ENCODE measurements at regions not wholly inside any gene's neighbourhood (a gene's known extent, or its start where the extent isn't known, plus 50 kb on each side); places are given as distances from the start of the nearest gene placed in this dataset.
"Not testable (repeated sequence)": the region's sequence is repeated elsewhere in the genome, so short reads cannot be mapped to it uniquely, and the experiment has no call there.

- DNase-seq: no peak
Observed at GRCh38 chr2:66240286-66240685, 194.6 kb upstream of the MEIS1 start.

- no peak for DNase-seq
Observed at GRCh38 chr2:66239655-66240054, 195.3 kb upstream of the MEIS1 start.

- DNase-seq: no peak
Observed at GRCh38 chr2:66237803-66238379, 197.0 kb upstream of the MEIS1 start.

DNA sequence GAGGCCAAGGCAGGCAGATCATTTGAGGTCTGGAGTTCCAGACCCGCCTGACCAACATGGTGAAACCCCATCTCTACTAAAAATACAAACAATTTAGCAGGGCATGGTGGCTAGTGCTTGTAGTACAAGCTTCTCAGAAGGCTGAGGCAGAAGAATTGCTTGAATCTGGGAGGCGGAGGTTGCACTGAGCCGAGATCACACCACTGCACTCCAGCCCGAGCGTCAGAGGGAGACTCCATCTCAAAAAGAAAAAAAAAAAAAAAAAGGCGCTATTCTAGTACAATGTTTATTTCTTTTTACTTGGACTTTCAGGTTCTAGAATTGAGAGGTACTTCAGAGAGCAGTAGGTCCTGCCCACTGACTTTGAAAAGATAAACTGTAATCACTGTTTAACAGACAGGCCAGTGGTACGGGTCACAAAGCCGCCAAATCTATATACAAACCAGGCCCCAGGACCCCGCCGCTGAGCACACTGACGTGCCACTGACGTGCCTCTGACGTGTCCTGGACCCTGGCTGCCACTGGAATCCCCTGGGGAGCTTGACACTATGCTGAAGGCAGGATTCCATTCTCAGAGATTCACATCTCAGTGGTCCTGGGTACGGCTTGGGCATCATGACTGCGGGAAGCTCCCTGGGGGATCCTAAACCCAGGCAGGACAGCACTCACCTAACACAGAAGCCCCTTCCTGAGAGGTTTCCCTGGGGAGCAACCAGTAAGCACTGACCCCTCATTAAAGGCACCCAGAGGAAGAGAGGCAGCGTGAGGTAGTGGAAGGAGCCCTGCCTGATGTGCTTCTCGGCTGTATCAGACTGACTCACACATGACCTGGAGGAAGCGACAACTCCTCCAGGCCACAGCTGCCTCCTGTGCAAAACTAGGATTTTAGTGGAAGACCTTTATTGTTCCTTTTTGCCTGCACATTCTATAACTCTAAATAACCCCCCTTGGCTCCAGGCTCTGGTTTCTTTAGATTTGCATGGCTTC is 197.8 kb upstream of the MEIS1 start:
- DNase-seq: no peak

DNA sequence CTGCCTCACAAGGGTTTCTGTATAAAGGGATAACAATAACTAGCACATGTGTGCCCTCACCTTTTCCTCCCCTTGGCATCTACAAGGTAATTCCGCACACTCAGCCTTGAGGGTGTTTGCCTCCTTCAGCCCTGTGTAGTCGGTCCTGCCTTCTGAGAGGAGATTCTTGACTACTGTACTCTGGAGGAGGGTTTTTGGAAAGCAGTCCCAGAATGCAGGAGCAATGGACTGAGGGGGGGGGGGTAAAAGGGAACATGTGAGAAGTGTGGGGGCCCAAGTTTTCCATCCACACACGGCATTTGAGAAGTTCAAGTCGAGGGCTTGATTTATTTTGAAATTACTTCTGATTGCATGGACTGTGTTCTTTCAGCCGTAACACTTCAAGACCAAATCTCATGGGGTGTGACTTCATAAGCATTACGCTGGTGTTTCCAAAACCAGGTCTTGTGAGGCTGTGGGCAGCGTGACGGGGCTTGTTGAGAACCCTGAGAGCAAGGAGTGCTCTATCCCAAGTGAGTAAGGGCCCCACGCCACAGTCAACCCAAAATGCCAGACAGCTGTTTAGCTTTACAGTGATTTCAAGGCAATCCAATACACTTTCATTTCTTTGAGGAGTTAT is 198.7 kb upstream of the MEIS1 start:
- no peak for DNase-seq

DNA sequence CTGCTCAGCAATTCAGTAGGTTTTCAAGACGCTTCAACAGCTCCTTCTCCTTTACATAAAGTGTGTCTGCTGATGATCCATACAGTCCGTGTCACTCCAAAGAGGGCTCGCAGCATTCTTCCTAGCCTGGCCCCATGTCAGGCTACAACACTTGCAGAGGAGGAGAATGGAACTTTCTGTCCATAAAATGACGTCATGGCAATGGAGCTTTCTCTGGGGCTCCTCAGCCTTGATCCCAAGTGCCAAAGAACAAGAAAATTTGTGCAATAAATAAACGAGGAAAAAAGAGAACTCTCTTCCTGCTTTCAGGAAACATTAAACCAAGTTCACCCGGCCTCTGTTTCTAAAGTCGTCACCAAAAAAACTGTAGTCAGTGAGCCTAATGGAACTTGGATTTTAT is 199.5 kb upstream of the MEIS1 start:
- DNase-seq: no peak

DNA sequence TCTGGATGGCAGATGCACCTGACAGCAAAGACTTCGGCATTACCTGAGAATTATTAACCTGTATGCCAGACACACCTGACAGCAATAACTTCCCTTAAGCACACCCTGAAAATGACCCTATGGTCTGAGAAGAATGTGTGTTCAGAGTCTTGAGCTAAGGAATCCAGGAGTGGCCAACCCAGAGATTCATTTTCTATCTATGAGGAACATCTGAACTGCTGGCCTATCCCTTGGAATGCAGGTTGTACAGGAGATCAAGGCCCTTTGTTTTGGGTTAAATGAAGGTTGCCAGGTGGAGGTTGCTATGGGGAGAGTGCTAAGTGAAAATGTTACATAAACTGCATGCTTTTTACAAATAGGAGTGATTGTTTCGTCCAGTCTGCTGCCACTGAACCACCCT is 200.9 kb upstream of the MEIS1 start:
- no peak for DNase-seq

DNA sequence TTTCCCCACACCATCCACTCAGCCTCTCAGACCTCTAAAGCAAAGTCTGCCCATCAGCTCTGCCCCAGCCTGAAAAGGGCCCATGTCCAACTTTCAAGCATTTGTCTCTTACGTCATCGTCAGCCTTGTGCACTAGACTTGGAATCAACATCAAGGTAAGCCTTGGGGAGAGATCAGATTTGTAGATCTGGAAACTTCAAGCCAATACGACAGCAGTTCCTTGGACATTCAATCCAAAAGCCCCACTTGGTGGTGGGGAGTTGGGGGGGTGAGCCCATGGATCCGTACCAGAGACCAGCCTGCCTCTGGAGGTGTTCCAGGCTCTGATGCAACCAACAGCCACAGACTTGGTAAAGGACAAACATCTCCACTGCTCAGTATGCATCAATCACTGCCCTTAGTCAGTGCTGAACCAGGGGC is 206.8 kb upstream of the MEIS1 start:
- DNase-seq: no peak

- no peak for DNase-seq
Observed at GRCh38 chr2:66217039-66217585, 217.8 kb upstream of the MEIS1 start.

DNA sequence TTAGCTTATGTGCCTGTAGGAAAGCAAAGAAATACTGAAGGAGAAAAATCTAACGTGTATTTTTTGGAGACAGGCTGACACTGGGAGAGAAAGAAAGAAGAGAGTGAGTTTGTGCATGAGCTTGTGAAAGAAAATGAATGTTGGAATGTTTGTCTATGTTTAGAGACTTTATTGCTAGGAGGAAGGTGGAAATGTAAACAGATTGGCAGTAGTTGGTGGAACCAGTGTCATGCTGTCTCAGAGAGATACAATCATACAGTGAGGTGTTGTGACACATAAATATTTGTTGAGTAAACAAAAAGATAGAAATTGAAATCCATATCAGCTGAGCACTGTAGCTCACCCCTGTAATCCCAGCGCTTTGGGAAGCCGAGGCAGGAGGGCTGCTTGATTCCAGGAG is 222.2 kb upstream of the MEIS1 start:
- DNase-seq: no peak

DNA sequence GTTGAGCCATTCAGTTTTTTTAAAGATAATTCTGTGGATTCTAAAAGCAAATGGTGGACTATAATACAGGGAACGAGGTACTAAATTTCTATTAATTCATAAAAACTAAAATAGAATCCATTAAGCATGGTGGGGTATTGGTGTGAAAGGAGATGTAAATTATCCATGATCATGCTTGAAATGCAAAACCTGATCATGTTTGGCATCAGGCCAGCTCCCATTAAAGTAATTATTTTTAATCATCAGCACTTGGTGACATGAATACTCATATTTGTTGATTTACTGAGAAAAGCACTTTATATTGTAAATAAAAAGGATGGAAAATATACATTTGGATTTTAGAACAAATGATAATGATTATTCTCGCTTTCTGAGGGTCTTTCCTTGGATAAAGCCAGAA is 232.3 kb upstream of the MEIS1 start:
- DNase-seq: no peak

- DNase-seq: no peak
Observed at GRCh38 chr2:66201242-66201641, 233.7 kb upstream of the MEIS1 start.

DNA sequence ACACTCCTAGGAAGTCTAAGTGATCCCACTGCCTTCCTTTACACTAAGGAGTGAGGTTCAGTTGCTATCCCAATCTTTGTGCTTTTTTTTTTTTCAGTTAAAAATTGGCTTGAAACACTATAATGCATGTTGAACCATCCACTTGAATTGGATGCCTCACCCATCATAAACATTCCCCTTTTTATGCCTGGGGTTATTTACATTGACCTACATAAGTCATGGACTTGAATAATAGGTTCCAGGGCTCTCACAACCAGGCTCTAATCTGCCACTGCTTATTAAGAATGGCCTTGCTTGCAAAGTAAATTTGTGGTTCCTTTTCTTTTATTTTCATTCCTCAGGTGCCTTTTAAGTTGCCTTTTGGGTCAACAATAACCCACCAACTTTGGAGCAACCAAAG is 236.1 kb upstream of the MEIS1 start:
- DNase-seq: no peak

DNA sequence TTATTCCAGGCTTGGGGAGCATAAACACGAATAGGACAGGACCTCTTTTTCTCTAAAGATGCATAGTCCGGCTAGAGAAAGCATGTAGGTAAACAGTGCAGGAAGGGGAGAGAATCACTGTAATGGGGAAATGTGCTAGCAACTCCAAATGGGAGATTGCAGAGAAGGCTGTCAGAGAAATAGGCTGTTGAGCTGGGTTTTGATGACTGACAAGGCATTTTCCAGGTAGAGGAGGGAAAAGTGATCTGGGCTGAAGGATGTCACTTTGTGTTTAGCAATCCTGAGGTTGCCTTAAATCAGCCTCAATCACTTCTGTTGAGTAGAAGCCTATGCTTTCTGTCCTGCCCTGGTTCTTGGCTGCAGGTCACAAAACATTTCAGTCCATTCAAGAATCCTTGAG is 242.0 kb upstream of the MEIS1 start:
- no peak for DNase-seq

GRCh38 chr2:66191311-66191710 is 243.6 kb upstream of the MEIS1 start:
- no peak for DNase-seq

GRCh38 chr2:66189553-66189952 is 245.4 kb upstream of the MEIS1 start:
- no peak for DNase-seq

DNA sequence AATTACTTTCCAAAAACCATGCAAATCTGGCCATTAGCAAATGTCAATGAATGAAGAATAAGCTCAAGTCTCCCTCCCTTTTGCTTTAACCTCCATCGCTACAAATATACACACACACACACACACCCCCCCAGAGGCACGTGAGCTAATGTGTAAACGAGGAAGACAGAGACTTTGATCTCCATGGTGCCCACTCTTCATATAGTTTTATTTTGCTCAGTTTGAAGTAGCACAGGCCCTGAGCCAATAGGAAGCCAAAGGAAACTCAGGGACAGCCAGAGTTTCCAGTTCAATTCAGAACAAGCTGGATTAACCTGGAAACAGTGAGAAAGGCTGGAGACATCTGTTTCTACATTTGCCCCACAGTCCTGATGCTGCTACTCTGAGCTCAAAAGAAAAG is 248.4 kb upstream of the MEIS1 start:
- no peak for DNase-seq

DNA sequence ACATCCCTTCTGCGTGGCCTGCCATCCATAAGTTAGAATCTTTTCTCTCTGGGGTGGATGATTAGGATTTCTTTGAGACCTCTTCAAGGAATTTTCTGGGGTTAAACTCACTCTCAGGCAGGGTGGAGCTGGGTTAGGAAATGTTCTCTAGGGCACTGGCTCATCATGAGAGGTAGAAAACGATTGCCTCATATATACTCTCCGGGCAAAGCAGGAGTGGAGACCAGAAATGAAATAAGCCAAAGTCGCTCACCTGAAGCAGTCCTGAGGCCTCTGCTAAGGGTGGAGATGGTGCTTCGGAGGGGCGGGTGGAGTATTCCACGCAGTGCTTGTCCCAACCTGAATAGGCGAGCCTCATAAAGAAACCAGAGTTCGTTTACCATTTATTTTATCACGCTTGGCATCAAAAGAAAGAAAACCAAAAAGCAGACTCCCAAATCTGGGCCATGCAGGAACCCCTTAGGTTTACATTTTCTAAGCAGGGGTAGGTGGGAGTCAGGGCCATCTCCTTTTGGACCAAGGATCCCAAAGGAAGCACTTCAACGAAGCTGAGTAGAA is 249.3 kb upstream of the MEIS1 start:
- DNase-seq: no peak

- not testable (repeated sequence) for DNase-seq
Observed at GRCh38 chr2:66177128-66177796, 257.7 kb upstream of the MEIS1 start.

DNA sequence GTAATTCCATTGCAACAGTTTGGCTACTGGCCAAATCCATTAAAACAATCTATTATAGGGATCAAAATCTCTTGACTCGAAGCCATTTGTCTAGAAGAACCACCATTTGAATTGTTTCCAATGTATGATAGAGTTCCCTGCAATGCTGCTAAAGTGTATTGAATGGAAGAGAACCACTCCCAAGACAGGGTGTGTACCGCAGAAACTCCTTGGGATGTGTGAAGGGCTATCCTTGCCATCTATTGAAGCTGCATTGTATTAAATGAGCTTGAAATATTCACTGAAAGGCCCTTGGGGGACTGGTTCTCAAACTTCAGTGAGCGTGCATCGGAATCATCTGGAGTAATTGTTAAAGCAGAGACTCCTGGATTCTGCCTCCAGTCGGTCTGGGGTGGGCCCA is 260.4 kb upstream of the MEIS1 start:
- DNase-seq: no peak

GRCh38 chr2:66173645-66174044 is 261.3 kb upstream of the MEIS1 start:
- DNase-seq: no peak

GRCh38 chr2:66171530-66171929 is 263.4 kb upstream of the MEIS1 start:
- no peak for DNase-seq
